ENCODE measurements at regions not wholly inside any gene's neighbourhood (a gene's known extent, or its start where the extent isn't known, plus 50 kb on each side); places are given as distances from the start of the nearest gene placed in this dataset.

DNA sequence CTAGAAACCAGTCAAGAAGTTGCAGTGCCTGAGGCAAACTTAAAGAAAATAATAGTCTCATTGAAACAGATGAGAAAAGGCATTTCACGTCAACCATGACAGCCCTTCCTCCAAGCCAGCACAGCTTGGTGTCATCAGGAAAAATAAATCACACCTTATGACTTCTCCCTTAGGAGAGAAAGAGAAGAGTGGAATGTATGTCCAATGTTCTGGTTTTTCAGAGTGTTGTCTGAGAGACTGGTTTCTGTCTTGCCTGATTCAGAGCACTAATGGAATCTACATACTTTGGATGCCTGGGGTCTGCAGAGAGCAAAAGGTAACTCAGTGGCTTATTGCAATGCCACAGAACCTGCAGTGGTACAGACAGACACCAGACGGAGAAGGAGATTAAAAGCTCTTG is 105.5 kb upstream of the PDE4D start:
- no peak for DNase-seq (ENCODE audit: low read depth, low spot score)

DNA sequence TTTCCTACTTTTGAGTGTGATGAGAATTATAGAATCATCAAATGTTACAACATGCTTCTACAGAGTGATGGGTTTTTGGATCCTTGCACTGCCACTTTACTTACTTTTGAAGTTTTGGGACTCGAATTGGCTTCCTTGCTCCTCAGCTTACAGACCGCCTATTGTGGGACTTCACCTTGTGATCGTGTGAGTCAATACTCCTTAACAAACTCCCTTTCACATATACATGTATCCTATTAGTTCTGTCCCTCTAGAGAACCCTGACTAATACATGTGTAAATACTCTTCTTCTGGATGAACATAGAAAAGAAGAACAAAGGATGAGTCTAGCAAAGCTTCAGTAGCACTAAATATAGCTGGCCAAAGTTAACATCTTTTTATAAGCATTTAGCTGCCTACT is 98.7 kb upstream of the PDE4D start:
- DNase-seq (ENCODE audit: low read depth, low spot score): no peak

- no peak for DNase-seq (ENCODE audit: low read depth, low spot score)
Observed at GRCh38 chr5:59988396-59988795, 94.9 kb upstream of the PDE4D start.

GRCh38 chr5:59976342-59976741 is 82.8 kb upstream of the PDE4D start:
- DNase-seq (ENCODE audit: low read depth, low spot score): no peak

GRCh38 chr5:59972043-59972442 is 78.5 kb upstream of the PDE4D start:
- DNase-seq (ENCODE audit: low read depth, low spot score): no peak

DNA sequence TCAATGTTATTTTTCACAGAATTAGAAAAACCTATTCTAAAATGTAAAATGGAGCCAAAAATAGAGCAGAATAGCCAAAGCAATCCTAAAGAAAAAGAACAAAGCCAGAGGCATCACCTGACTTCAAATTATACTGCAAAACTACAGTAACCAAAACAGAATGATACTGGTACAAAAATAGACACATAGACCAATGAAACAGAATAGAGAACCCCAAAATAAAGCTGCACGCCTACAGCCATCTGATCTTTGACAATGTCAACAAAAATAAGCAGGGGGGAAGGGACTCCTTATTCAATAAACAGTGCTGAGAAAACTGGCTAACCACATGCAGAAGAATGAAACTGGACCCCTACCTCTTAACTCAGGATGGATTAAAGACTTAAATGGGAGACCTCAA is 65.8 kb upstream of the PDE4D start:
- DNase-seq (ENCODE audit: low read depth, low spot score): no peak

- DNase-seq (ENCODE audit: low read depth, low spot score): no peak
Observed at GRCh38 chr5:59956130-59956783, 62.7 kb upstream of the PDE4D start.

GRCh38 chr5:59955241-59955640 is 61.7 kb upstream of the PDE4D start:
- no peak for DNase-seq (ENCODE audit: low read depth, low spot score)

- DNase-seq (ENCODE audit: low read depth, low spot score): no peak
Observed at GRCh38 chr5:59943452-59944113, 50.1 kb upstream of the PDE4D start.
